MCF 10A (cell line): ENCODE measurements at regions not wholly inside any gene's neighbourhood (a gene's known extent, or its start where the extent isn't known, plus 50 kb on each side); places are given as distances from the start of the nearest gene placed in this dataset.

Experiments used
- BruUV-seq: library from RNA; stranded (reverse); fragments of 400-500 nt; replicated peaks from 2 replicates; lab custom pipeline; 2021; lab: Mats Ljungman, UMichigan
- CTCF ChIA-PET: fragments of 300-600 bp; sonication (Branson Sonifier 250); formaldehyde crosslinking; extraction: SDS; loops from one replicate; lab custom pipeline; 2021; ENCODE audit warnings: antibody characterized with exemption, inconsistent platforms; lab: Yijun Ruan, JAX
- POLR2A ChIA-PET: fragments of 300-600, 350-650 bp; sonication (Branson Sonifier 250); formaldehyde crosslinking; extraction: SDS; loops from one replicate; lab custom pipeline; 2020; ENCODE audit warnings: antibody characterized with exemption, inconsistent platforms; lab: Yijun Ruan, JAX
- DNase-seq: peaks from one replicate; pipeline ENCODE4 v3.0.0-alpha.2; 2018; ENCODE audit not compliant: unreplicated experiment
- H3K27ac Mint-ChIP-seq: one replicate; pipeline ENCODE4 v1.8.0; 2022; ENCODE audit warnings: mild to moderate bottlenecking, low read depth, mixed read lengths; ENCODE audit not compliant: unreplicated experiment
- H3K27me3 Mint-ChIP-seq: one replicate; pipeline ENCODE4 v1.8.0; 2022; ENCODE audit warnings: mixed read lengths; ENCODE audit not compliant: insufficient read depth, unreplicated experiment
- H3K36me3 Mint-ChIP-seq: one replicate; pipeline ENCODE4 v1.8.0; 2022; ENCODE audit warnings: mild to moderate bottlenecking, moderate library complexity, mixed read lengths; ENCODE audit not compliant: insufficient read depth, unreplicated experiment
- H3K4me1 Mint-ChIP-seq: one replicate; pipeline ENCODE4 v1.8.0; 2022; ENCODE audit warnings: mixed read lengths; ENCODE audit not compliant: insufficient read depth, unreplicated experiment
- H3K4me3 Mint-ChIP-seq: one replicate; pipeline ENCODE4 v1.8.0; 2022; ENCODE audit warnings: mild to moderate bottlenecking, moderate library complexity, mixed read lengths; ENCODE audit not compliant: unreplicated experiment
- H3K9me3 Mint-ChIP-seq: one replicate; pipeline ENCODE4 v1.8.0; 2022; ENCODE audit warnings: mixed read lengths; ENCODE audit not compliant: unreplicated experiment
- CTCF ChIP-seq: fragments of 200-600 bp; IDR thresholded peaks from one replicate; pipeline ENCODE4 v1.8.0; 2022; ENCODE audit warnings: antibody characterized with exemption, mild to moderate bottlenecking; ENCODE audit not compliant: unreplicated experiment
- intact Hi-C: fragments of 100-400 bp; cut with micrococcal nuclease; formaldehyde crosslinking; loops from 2 replicates; pipeline ENCODE4 v1.14.1; 2022

- POLR2A ChIA-PET: no interaction called here
- intact Hi-C loops: no loop called here
- no peaks in the 10 kb centered on the region for H3K27me3 Mint-ChIP-seq
- no peak overlapping the region for H3K27ac Mint-ChIP-seq
- CTCF ChIA-PET: no interaction called here
- no peak for DNase-seq
- no peaks in the 10 kb centered on the region for H3K9me3 Mint-ChIP-seq
- no TSS peak for BruUV-seq
- no peak overlapping the region for H3K4me3 Mint-ChIP-seq
- TF ChIP-seq CTCF: no peak
- no peaks in the 10 kb centered on the region for H3K36me3 Mint-ChIP-seq
- peaks cover 6% of the 10 kb centered on the region for H3K4me1 Mint-ChIP-seq
These were observed 325.4 kb downstream of the ZFHX3 start for GRCh38 chr16:72722552-72722951.

GRCh38 chr16:72721981-72722380 lies 325.9 kb downstream of the ZFHX3 start:
- intact Hi-C loops: no loop called here
- H3K9me3 Mint-ChIP-seq: no peaks in the 10 kb centered on the region
- no peak for DNase-seq

DNA sequence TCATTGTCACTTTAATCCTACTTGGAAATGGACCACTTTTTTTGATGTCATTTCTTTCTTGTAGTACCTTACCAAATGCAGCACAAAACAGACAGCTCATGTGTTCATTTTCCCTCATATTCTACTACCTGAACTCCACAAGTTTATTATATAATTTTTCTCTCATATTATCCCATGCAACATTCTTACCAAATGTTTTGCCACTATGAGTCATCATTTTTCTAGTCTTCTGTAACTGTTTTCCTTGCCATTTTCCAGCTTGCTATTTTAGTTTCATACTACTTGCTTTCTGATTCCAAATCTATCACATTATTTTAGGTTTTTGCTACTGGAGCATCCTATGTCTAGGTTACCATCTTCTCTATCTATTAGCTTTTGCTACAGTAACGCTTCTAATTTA lies 332.7 kb downstream of the ZFHX3 start:
- Mint-ChIP-seq H3K27me3 (no peaks in the 10 kb centered on the region), H3K27ac (no peak overlapping the region), H3K4me3 (no peak overlapping the region), H3K4me1 (peaks cover 8% of the 10 kb centered on the region), H3K9me3 (peaks cover 8% of the 10 kb centered on the region), H3K36me3 (no peaks in the 10 kb centered on the region)
- DNase-seq: peak; percentile 22
- POLR2A ChIA-PET: interaction anchor here (0.6 kb wide), 1 partner anchor 622 kb away, joined by 3 read pairs; the partner anchor contains the start of genes DHX38 and TXNL4B
- no peak for TF ChIP-seq CTCF
- CTCF ChIA-PET: no interaction called here
- no TSS peak for BruUV-seq
- intact Hi-C loops: no loop called here

More at GRCh38 chr16:72721981-72722380, 325.9 kb downstream of the ZFHX3 start:
- no peak for TF ChIP-seq CTCF
- no peaks in the 10 kb centered on the region for H3K36me3 Mint-ChIP-seq
- H3K27me3 Mint-ChIP-seq: no peaks in the 10 kb centered on the region
- ChIA-PET POLR2A (no interaction called here), CTCF (no interaction called here)
- BruUV-seq: no TSS peak
- H3K4me3 Mint-ChIP-seq: no peak overlapping the region
- peaks cover 6% of the 10 kb centered on the region for H3K4me1 Mint-ChIP-seq
- H3K27ac Mint-ChIP-seq: no peak overlapping the region

DNA sequence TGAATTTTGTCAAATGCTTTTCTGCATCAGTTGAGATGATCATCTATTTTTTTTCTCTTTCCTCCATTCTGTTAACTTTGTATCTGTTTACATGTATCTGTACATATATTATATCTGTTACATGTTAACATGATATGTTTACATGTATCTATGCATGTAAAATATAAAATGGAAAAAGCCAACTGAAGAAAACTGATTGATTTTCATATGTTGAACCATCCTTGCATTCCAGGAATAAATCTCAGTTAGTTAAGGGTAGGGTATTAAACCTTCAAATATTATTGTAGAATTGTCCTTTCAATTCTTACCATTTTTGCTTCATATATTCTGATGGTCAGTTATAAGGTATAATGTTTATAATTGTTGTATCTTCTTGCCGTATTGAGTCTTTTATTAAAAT lies 336.1 kb downstream of the ZFHX3 start:
- Mint-ChIP-seq H3K36me3 (no peaks in the 10 kb centered on the region), H3K4me3 (no peak overlapping the region), H3K4me1 (peaks cover 8% of the 10 kb centered on the region), H3K27me3 (no peaks in the 10 kb centered on the region), H3K9me3 (peaks cover 8% of the 10 kb centered on the region), H3K27ac (no peak overlapping the region)
- POLR2A ChIA-PET: no interaction called here
- CTCF ChIA-PET: no interaction called here
- intact Hi-C loops: no loop called here
- DNase-seq: no peak
- no TSS peak for BruUV-seq
- no peak for TF ChIP-seq CTCF
